Suppressor macrophage (primary cell): ENCODE measurements at regions not wholly inside any gene's neighbourhood (a gene's known extent, or its start where the extent isn't known, plus 50 kb on each side); places are given as distances from the start of the nearest gene placed in this dataset.
"Not testable (repeated sequence)": the region's sequence is repeated elsewhere in the genome, so short reads cannot be mapped to it uniquely, and the experiment has no call there.

Experiments used
- DNase-seq, 4 experiments: peaks; one replicate each; pipeline ENCODE4 v3.0.0-alpha.2; 2020 to 2022

- no peak for DNase-seq
Observed at GRCh38 chr17:21756856-21757619, 64.7 kb downstream of the KCNJ18 start.

DNA sequence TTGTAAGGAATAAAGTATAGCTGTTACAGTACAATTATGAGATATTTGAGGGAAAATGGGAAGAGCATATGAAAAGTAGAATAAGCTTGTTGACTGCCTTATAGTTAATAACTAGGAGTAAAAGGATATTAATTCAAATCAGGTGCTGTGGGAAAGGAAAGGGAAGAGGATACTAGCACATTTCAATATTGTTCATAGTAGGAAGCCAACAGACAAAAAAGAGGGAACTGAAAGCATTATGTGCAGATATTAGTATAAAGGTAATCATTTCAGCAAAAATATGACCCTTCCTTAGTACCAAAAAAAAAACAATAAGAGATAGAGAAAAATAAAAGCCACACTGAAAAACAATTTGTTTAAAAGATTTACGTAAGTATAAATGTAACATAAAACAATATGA lies 67.3 kb downstream of the KCNJ18 start:
- not testable (repeated sequence) for DNase-seq

GRCh38 chr17:21763738-21764340 lies 71.5 kb downstream of the KCNJ18 start:
- not testable (repeated sequence) for DNase-seq

DNA sequence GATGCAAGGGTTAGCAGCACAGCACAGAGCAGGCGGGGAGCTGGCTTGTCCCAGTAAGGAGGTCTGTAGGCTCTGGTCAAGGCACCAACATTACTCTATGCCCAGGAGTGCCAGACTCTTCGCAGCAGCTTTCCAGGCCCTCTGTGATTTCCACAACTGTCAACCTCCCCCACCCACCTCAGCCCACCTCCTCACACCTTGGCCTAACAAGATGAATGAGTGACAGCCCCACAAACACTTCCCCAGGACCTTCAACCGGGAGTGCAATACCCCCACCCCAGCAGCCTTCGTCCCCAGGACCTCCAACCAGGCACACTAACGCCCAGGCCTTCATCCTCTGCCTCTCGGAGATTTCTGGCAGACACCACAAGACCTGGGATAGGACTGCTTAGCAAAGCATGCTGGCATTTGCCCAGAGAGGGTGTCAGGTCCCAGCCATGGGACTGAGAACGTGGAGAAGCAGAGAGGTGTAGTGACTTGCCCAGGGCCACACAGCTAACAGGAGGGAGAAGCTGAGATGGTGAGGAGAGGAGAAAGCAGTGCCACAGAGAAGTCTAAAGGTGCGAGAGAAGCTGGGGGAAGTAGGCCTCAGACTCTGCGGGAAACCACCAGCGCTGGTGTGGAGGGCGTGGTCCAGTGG lies 73.4 kb downstream of the KCNJ18 start:
- not testable (repeated sequence) for DNase-seq

- DNase-seq: not testable (repeated sequence)
Observed at GRCh38 chr17:21766565-21766964, 74.2 kb downstream of the KCNJ18 start.

DNA sequence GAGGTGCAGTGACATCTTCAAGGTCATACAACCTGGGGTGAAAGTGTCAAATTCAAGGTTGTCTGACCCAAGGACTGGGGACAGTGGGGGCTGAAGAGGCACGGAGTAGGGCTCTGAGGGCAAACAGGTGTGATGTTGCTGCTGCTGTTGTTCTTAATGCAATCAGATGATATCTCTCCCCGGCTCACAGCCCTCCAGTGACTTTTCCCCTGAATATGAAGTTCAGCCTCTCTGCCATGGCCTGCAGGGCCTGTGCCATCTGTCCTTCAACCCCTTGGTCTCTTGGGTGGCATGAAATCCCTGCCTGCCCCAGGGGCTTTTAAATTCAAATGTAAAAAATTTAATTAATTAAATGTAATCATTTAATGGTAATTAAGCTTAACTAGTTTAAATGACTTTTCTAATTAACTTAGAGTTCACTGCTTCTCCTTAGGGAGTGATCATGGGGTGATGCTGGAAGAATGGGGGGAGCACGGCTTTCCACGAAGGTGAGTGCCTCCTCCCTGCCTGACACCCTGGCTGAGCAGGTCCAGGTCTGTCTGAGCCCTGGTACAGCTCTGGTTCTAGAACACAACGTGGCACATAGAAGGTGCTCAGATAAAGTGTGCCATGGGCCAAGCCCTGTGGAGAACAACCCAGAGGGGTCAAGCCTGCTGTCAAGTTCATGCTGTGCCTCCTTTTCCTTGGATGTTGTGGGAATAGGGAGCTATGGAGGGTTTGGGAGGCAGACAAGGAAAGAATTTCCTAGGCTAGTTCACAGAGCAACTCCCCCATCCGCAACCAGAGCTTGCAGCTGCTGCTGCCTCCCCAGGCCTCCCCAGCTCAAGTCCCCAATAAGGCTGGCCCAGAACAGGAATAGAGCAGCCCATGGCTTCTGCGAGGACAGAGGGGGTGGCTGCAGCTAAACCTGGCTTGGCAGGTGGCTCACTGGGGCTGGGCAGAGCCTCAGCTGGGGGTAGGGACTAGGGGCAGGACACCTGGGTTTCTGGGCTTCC lies 75.1 kb downstream of the KCNJ18 start:
- DNase-seq: not testable (repeated sequence)

- DNase-seq: not testable (repeated sequence)
Observed at GRCh38 chr17:21768244-21768643, 75.9 kb downstream of the KCNJ18 start.

- not testable (repeated sequence) for DNase-seq
Observed at GRCh38 chr17:21768729-21769462, 76.6 kb downstream of the KCNJ18 start.

DNA sequence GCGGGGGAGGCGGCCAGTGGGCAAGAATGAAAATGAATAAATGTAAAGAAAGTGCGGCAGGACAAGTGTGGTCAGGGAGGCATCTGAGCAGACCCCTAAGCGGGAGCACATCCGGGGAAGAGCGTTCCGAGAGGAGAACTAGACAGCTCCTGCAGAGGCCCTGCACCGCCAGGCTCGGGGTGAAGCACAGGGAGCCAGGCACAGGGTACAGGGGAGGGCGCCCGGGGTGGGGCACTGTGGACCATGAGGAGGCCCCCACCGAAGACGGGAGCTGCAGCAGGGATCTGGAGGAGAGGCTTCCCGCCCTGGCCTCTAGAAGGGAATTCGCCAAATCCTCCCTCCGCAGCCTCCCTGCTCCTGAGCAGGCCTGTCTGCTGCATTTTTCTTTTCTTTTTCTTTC lies 77.5 kb downstream of the KCNJ18 start:
- DNase-seq: not testable (repeated sequence)

DNA sequence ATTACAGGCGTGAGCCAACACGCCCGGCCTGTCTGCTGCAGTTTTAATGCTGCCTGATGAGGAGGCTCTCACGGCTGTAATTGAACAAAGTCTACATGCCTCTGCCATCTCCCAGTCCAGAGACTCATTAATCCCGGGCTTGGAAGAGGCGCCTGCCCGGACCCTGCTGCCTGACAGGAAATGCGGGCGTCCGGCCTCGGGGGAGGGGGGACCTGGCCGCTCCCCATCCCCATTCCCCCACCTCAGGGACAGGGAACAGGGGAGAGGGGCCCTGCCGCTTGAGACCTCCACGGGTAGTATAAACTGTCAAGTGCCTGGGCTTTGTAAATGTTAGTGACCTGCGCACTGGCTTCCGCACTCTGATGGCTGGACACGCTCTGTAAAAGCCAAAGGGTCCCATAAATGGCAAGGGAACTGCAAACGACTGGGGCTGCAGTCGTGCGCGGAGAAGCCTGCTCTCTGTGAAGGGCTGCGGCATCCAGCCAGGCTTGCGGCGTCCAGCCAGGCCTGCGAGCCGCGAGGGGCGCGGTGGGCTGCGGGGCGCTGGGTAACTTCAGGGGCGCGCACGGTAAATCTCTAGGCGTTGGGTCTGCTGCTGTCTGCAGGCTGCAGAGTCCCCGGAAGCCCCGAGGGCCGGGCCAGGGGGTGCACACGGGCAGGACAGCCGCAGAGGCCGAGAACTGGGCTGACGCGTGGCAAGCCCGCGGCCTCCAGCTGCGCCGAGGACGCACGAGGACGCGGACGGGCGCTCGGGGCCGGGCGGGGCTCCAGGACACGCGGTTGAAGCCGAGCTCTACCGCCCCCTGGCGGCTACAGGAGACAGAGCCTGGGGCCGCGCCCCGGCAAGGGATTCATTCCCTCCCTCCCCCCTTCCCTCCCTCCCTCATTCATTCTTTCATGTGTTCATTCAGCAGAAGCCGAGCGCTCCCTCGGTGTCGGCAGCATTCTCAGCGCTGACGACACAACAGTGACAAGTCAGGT lies 78.4 kb downstream of the KCNJ18 start:
- DNase-seq: not testable (repeated sequence)

DNA sequence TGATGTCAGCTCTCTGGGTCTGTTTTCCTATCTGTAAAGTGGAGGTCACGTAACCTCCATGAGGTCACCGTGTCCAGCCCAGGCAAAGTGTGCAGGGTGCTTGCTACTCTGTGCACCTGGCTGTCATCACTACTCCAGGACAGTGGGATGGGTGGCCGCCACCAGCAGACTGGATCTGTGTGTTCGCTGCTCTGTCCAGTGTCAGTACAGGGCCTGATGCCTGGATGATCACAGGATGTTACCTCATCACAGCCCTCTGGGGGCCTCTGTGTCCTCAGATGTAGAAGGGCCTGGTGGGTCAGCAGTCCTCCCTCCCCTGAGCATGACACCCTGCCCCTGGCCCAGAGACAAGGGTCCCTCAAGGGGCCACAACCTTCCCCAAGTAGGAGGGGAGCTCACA lies 80.0 kb downstream of the KCNJ18 start:
- no peak for DNase-seq

DNA sequence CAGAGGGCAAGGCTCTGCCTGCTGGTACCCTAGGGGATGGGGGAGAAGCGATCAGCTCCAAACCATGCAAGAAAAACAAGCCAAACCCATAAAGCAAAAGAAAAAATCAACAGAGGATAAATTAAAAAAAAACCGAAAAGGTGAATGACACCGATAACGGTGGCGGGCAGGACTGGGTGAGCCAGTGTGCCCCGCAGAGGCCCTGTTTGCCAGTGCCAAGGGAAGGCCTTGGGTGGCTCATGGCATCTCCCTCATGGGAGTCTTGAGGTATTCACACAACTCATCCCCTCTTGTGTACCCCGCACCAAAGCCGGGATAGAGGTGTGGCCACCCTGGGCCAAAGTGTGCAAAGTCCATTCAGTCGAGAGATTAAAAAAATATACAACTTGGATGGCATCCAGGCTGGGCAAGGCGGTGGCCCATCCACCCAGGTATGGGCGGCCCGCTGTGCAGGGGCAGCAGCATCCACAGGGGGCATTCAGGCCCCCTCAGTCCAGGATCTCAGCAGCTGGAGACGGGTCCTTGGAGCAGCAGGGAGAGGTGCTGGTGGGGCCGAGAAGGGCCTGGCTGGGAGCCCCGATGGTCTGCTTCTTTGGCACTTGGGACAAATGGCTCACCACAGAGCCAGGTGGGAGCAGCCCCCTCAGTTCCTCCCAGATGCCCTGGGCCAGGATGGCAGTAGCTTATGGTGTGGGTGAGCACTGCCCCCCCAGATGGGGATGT lies 80.8 kb downstream of the KCNJ18 start:
- DNase-seq: not testable (repeated sequence)

DNA sequence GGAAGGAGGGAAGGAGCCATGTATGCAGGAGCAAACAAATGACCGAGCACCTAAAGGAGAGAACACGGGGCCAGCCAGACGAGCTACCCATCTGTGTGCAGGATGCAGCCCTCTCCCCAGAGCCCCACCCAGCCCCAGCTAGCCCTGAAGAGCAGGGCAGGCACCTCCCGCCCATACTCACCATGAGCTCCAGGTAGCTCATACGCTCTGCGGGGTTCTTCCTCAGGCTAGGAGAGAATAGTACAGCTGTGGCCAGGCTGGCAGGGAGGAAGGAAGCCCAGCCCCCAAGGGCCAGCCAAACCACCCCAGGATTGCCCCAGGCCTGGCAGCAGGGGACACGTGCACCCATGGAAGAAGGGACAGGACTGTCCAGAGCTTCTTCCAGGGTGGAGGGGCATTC lies 81.9 kb downstream of the KCNJ18 start:
- DNase-seq: no peak

DNA sequence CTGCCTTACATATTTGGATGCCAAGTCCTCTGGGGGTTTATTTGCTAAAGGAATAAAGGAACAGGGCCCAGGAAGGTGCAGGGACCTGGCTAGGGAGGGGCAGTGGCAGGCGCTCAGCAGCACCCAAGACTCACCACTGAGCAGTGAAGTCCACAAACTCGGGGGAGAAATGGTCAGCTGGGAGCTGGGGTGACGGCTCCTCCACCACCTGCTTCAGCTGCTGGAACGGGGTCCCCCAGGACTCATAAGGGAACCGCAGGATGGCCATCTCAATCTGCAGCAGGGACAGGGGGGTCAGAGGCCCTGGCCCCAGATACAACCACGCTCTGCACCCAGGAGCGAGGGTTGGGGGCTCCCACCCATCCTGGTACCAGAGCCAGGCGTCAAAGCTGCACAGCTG lies 83.2 kb downstream of the KCNJ18 start:
- not testable (repeated sequence) for DNase-seq

DNA sequence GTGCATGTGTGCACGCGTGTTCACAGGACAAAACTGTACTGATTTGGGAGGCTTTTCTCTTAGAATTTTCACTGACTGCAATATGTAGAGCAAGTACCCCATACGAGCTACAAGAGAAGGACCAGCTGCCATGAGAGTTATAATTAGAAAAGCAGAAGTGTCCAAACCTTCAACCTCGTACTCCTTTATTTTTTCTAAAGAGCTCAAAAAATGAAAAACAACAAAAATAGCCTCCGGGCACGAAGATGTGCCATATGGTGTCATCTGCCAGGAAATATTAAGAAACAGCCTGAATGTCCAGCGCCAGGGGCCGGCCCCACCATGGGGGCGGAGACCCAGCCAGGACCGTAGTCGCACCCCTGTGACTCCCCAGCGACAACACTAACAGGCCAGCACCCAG lies 84.6 kb downstream of the KCNJ18 start:
- DNase-seq: not testable (repeated sequence)

- DNase-seq: not testable (repeated sequence)
Observed at GRCh38 chr17:21778866-21779265, 86.5 kb downstream of the KCNJ18 start.

DNA sequence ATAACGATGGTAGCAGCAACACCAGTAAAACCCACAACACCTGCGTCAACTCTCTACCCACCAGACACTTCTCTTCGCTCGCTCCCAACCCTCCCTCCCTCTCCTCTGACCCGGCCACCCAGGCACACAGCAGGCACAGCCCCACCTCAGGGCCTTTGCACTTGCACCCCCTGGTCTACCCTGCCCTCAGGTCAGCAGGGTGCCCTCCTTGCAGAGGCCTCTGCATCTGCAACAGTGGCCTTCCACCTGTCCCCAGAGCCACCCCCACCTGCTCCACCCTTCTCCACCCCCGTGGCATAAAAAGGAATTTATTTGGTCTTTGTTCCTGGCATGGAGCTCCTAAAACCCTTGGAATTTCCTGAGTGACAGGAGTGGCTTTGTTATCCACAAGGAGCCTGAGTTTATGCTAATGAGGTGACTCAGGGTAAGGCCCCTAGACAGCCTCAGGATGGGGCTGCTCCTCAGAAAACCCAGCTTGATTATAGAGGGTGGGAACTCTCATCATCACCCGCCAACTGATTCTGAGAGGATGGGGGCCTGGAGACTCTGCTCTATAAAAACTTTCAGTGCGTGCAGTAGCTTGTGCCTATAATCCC lies 88.1 kb downstream of the KCNJ18 start:
- DNase-seq: not testable (repeated sequence)

- DNase-seq: not testable (repeated sequence)
Observed at GRCh38 chr17:21780919-21781665, 88.8 kb downstream of the KCNJ18 start.

- DNase-seq: not testable (repeated sequence)
Observed at GRCh38 chr17:21781666-21782024, 89.3 kb downstream of the KCNJ18 start.
